IPS DF 6.9 (cell line): ENCODE measurements at regions not wholly inside any gene's neighbourhood (a gene's known extent, or its start where the extent isn't known, plus 50 kb on each side); places are given as distances from the start of the nearest gene placed in this dataset.

ENCODE experiments used
- DNase-seq: peaks from one replicate; pipeline ENCODE4 v3.0.0-alpha.2; 2013; ENCODE audit warnings: low read depth, low spot score
- H3K27ac ChIP-seq: one replicate; pipeline ENCODE4 v1.5.1; 2013; ENCODE audit warnings: low read length, control low read depth
- H3K27me3 ChIP-seq: 2 replicates; pipeline ENCODE4 v1.6.1; 2013; ENCODE audit warnings: mild to moderate bottlenecking, low read length; ENCODE audit not compliant: control insufficient read depth, insufficient read depth
- H3K36me3 ChIP-seq: 2 replicates; pipeline ENCODE4 v1.6.1; 2013; ENCODE audit warnings: low read length; ENCODE audit not compliant: control insufficient read depth, insufficient read depth
- H3K4me1 ChIP-seq: 2 replicates; pipeline ENCODE4 v1.6.1; 2013; ENCODE audit warnings: low read length; ENCODE audit not compliant: control insufficient read depth, insufficient read depth
- H3K4me3 ChIP-seq: 2 replicates; pipeline ENCODE4 v1.5.1; 2013; ENCODE audit warnings: mild to moderate bottlenecking, low read length
- H3K9me3 ChIP-seq: 2 replicates; pipeline ENCODE4 v1.6.1; 2013; ENCODE audit warnings: low read length, inconsistent platforms; ENCODE audit not compliant: control insufficient read depth, insufficient read depth
- WGBS: extraction: QIAGEN DNeasy Blood & Tissue Kit; methylation state at CpG from one replicate; pipeline ENCODE4 v1.1.7; 2013; ENCODE audit warnings: mixed read lengths, missing lambda C conversion rate; ENCODE audit not compliant: insufficient read length, insufficient coverage; 5-methylcytosine and 5-hydroxymethylcytosine counted together

DNA sequence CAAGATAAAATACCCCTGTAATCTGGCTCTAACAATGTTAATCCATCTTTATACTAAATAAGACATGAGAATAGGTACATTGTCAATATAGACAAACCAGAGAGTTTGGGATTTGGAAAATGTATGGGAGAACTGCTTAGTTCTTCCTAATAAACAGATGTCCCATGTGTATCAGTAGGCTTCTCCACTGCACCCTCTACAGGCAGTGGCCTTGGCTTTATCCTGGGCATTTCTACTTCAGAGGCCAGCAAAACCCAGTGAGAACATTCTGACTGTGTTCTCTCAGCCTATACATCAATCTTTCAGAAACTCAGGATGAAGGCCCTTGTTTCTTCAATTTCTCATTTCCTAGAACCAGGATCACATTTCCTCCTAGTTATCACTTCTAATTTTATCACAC is 1167.5 kb upstream of the ACVR2A start:
- peaks cover 5% of the 10 kb centered on the region; the same call in 1 of the 2 replicates for H3K4me1 ChIP-seq
- H3K9me3 ChIP-seq = no peaks in the 10 kb centered on the region
- no peak overlapping the region for H3K27ac ChIP-seq
- no peak for DNase-seq
- no peaks in the 10 kb centered on the region for H3K36me3 ChIP-seq
- H3K4me3 ChIP-seq = no peak overlapping the region
- H3K27me3 ChIP-seq = no peaks in the 10 kb centered on the region

DNA sequence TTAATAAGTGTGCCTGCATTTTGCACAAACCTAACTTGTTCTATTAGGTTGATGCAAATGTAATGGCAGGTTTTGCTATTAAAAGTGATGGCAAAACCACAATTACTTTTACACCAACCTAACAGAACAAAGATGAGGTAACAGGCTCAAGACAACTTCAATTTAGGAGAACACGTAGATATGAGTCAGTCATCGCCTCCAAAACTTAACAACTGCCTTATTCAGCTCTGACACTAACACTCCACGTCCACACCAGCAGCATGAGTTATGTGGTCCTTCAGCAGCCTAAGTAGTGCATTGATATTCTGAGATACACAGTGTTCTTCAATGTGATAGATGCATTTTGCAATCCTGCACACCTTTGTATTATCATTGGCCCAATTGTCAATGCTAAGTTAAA is 1175.1 kb upstream of the ACVR2A start:
- Histone ChIP-seq H3K9me3 (no peaks in the 10 kb centered on the region), H3K4me3 (no peak overlapping the region), H3K4me1 (no peaks in the 10 kb centered on the region), H3K27me3 (no peaks in the 10 kb centered on the region), H3K36me3 (no peaks in the 10 kb centered on the region), H3K27ac (no peak overlapping the region)
- WGBS = no CpG with 5 or more reads among the region's 3 CpGs
- no peak for DNase-seq

DNA sequence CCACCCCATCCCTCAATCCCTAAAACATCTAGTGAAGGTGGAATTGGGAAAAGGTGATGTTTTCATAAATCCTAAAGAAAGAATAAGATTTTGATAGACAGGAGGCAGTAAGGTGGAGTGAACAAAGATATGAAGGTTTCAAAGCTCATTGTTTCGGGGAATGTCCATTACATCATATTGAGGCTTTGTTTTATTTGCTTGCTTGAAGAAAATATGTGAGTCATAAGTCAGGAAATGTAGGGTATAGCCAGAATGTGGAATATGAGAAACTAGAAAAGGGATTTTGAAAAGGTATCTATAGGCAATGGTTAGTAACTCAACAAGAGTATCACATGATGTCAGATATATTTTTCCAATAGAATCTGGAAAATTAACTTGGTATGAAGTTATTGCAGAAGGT is 1178.5 kb upstream of the ACVR2A start:
- Histone ChIP-seq H3K4me3 (no peak overlapping the region), H3K9me3 (no peaks in the 10 kb centered on the region), H3K27me3 (no peaks in the 10 kb centered on the region), H3K4me1 (no peaks in the 10 kb centered on the region), H3K36me3 (no peaks in the 10 kb centered on the region), H3K27ac (no peak overlapping the region)
- WGBS = no CpG with 5 or more reads among the region's 1 CpG
- DNase-seq = no peak

DNA sequence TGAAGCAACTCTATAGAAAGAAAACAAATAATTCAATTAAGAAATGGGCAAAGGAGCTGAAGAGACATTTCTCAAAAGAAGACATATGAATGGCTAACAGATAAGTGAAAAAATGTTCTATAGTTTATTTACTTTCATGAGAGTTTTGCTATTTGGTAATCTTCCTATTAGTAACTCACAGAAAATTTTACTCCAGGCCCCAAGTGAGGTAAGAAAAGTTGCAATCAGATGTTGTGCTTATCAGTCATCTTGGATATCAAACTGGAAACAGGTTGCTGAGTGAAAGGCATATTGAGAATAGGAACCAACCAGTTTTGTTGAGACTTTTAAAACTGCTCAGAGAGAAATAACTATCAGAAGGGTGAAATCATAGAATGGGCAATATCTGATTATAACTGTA is 1179.0 kb upstream of the ACVR2A start:
- Histone ChIP-seq H3K4me1 (no peaks in the 10 kb centered on the region), H3K27me3 (no peaks in the 10 kb centered on the region), H3K4me3 (no peak overlapping the region), H3K9me3 (no peaks in the 10 kb centered on the region), H3K36me3 (no peaks in the 10 kb centered on the region), H3K27ac (no peak overlapping the region)
- no peak for DNase-seq

DNA sequence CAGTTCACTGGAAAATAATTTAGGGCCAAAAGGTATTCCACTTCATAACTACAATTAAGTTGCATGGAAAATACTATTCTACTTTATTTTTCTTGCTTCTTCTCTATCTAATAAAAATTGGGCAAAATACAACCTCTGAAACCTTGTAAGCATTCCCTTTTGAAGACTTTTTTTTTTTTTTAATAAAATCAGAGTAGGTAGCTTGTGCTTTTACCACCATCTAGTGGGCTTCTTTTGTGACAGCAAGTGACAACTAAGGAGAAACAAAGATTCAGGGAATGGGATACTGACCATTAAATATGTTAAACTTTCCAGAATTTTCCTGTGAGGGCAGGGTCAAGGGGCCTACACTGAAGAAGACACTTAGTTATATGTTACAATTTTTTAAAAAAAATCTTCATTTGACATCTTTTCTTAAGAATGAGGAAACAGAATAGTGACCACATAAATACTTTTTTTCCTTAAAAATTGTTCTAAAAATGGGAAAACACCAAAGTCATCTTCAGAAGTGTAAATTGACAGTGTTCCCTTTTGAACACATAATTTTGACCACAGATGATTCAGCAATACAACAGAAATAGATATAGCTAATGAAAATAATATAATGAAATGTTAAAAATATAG is 1183.2 kb upstream of the ACVR2A start:
- H3K9me3 ChIP-seq = no peaks in the 10 kb centered on the region
- DNase-seq = peak; percentile 29
- no peaks in the 10 kb centered on the region for H3K36me3 ChIP-seq
- no peaks in the 10 kb centered on the region for H3K4me1 ChIP-seq
- no peaks in the 10 kb centered on the region for H3K27me3 ChIP-seq
- no peak overlapping the region for H3K4me3 ChIP-seq
- no peak overlapping the region for H3K27ac ChIP-seq

DNA sequence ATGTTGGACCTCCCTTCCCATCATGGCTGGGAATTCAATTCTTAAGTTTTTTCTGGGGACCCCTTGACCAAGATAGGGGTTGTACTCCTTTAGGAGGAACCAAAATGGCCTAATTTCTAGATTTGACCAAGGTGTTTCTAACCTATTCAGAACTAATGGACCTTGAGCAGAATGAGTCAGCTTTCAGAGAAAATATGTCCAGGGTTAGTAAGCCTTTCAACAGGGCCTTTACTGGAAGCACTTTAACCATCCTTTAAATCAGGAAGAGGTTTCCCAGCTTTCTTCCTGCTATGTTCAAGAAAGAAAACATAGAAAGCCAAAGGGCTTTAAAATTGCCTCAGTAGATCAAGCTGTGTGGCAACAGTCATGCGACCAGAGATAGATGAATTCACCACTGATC is 1184.9 kb upstream of the ACVR2A start:
- Histone ChIP-seq H3K9me3 (no peaks in the 10 kb centered on the region), H3K4me1 (no peaks in the 10 kb centered on the region), H3K27ac (no peak overlapping the region), H3K36me3 (no peaks in the 10 kb centered on the region), H3K4me3 (no peak overlapping the region), H3K27me3 (no peaks in the 10 kb centered on the region)
- no peak for DNase-seq
- WGBS = no CpG with 5 or more reads among the region's 1 CpG

DNA sequence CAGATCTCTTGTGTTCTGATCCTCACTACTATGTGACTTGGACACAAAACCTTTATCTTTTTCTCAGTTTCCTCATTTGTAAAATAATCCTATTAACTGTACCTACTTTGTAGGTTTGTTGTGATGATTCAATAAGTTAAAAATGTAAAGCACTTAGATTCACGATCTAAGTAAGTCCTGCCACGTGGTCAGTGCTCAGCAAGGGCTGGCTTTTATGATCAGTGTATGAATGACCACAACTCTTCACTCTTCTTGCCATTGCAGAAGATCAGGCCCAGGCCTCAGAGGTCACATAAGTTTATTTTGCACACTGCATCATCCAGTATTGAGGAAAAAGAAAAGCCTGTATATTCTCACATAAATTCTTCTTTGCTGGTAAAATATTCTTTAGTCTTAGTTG is 1192.5 kb upstream of the ACVR2A start:
- no peak overlapping the region for H3K27ac ChIP-seq
- H3K4me3 ChIP-seq = no peak overlapping the region
- no peaks in the 10 kb centered on the region for H3K9me3 ChIP-seq
- H3K27me3 ChIP-seq = no peaks in the 10 kb centered on the region
- WGBS = no CpG with 5 or more reads among the region's 2 CpGs
- no peaks in the 10 kb centered on the region for H3K36me3 ChIP-seq
- no peaks in the 10 kb centered on the region for H3K4me1 ChIP-seq
- no peak for DNase-seq

DNA sequence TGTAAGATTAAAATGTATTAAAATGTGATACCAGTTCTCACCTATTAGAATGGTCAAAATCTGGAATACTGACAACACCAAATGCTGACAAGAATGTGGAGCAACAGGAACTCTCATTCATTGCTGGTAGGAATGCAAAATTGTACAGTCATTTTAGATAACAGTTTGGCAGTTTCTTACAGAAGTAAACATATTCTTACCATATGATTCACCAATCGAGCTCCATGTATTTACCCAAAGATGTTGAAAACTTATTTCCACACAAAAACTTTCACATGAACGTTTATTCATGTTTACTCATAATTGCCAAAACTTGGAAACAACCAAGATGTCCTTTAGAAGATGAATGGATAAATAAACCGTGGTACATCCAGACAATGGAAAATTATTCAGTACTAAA is 1193.5 kb upstream of the ACVR2A start:
- H3K27me3 ChIP-seq = no peaks in the 10 kb centered on the region
- no peak for DNase-seq
- H3K9me3 ChIP-seq = no peaks in the 10 kb centered on the region
- no peak overlapping the region for H3K27ac ChIP-seq
- no peaks in the 10 kb centered on the region for H3K4me1 ChIP-seq
- H3K4me3 ChIP-seq = no peak overlapping the region
- no CpG with 5 or more reads among the region's 3 CpGs for WGBS
- H3K36me3 ChIP-seq = no peaks in the 10 kb centered on the region

DNA sequence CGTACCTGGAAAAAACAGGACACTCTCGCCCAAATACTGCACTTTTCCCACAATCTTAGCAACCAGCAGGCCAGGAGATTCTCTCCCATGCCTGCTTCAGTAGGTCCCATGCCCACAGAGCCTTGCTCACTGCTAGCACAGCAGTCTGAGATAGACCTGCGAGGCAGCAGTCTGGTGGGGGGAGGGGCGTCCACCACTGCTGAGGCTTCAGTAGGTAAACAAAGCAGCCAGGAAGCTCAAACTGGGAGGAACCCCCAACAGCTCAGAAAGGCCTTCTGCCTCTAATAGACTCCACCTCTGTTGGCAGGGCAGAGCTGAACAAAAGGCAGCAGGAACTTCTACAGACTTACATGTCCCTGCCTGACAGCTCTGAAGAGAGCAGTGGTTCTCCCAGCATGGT is 1202.8 kb upstream of the ACVR2A start:
- Histone ChIP-seq H3K27me3 (no peaks in the 10 kb centered on the region), H3K27ac (no peak overlapping the region), H3K4me3 (no peak overlapping the region), H3K4me1 (no peaks in the 10 kb centered on the region), H3K36me3 (no peaks in the 10 kb centered on the region), H3K9me3 (no peaks in the 10 kb centered on the region)
- DNase-seq = no peak
- no CpG with 5 or more reads among the region's 4 CpGs for WGBS

DNA sequence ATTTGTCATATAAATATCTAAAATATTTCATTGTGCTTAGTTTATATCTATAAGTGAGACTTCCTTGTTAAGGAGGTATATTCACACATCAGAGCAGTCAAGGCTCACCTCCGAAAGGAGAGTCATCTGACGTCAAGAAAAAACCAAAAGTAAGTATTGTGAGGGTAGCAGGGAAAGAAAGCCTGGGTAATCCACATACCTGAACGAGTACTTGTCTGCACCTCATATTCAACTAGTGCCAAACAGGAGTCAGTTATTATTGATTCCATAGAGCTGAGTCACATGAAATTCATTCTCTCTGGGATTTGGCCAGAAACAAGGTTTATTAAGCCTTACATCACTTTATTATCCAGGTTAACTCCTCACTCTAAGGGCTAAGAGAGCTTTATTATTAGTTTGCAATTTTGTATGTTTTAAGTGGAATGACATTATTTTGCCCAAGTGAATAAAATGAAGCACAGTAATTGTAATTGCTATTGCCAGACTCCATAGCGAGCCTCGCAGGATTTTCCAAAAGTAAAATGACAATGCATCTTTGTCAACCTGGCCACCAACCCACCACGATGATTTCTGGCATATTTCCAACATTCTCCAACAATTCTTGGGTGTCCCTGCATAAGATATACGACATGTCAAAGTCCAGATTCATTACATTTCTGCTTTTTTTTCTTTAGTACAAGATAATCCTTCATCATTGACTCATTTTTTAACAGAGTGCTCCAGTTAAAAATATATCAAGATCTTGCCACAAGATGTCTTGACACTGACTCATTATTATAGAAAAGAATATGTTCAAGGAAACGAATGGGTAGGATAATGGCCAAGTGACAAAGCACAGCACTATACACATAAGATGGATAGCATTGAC is 1210.4 kb upstream of the ACVR2A start:
- no CpG with 5 or more reads among the region's 8 CpGs for WGBS
- H3K27ac ChIP-seq = no peak overlapping the region
- DNase-seq = no peak
- H3K9me3 ChIP-seq = no peaks in the 10 kb centered on the region
- no peaks in the 10 kb centered on the region for H3K4me1 ChIP-seq
- H3K27me3 ChIP-seq = no peaks in the 10 kb centered on the region
- H3K36me3 ChIP-seq = no peaks in the 10 kb centered on the region
- H3K4me3 ChIP-seq = no peak overlapping the region

DNA sequence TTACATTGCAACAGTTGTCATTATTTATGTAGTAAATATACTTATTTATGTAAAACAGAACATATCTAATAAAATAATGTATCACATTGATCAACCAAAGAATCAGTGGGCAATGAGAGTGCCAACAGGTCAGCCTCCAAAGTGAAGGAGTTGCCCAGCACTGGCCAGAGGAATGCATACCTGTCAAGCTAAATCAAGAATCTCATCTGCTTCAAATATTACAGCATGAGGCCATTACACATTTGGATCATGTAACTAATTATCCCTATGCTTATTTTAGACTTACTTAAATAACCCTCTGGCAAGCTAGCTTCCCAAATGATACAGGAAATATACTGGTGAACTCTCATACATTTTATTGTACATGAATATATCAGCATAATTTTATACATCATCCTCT is 1211.7 kb upstream of the ACVR2A start:
- H3K4me3 ChIP-seq = no peak overlapping the region

More for the DNA sequence above, 1211.7 kb upstream of the ACVR2A start:
- Histone ChIP-seq H3K4me1 (no peaks in the 10 kb centered on the region), H3K27me3 (no peaks in the 10 kb centered on the region), H3K27ac (no peak overlapping the region), H3K9me3 (no peaks in the 10 kb centered on the region), H3K36me3 (no peaks in the 10 kb centered on the region)
- no peak for DNase-seq
